HG02571 (cell line): ENCODE measurements at regions not wholly inside any gene's neighbourhood (a gene's known extent, or its start where the extent isn't known, plus 50 kb on each side); places are given as distances from the start of the nearest gene placed in this dataset.

Source experiments
- ATAC-seq: cut with Tn5 transposase; IDR thresholded peaks from one replicate; pipeline ENCODE4 v1.9.1; 2021; ENCODE audit warnings: mild to moderate bottlenecking, moderate library complexity; ENCODE audit not compliant: unreplicated experiment

DNA sequence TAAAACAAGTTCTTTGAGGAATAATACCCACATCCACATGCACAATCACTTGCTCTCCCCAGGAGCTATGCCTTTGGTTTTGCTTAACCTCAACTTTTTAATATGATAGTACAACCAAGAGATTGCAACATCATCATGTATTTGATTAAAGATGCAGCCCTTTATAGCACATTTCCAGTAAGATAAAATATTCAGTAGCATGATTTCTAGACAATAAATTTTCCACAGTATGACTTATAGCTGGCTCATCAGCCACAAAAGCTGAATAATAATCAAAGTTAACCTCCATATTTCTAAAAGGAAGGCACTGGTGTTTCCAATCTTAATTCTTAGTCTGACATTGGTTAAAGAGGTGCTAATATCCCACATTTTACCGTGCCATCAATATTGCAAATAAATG, 622.5 kb downstream of the TBL1XR1 start:
- ATAC-seq, result no peak

DNA sequence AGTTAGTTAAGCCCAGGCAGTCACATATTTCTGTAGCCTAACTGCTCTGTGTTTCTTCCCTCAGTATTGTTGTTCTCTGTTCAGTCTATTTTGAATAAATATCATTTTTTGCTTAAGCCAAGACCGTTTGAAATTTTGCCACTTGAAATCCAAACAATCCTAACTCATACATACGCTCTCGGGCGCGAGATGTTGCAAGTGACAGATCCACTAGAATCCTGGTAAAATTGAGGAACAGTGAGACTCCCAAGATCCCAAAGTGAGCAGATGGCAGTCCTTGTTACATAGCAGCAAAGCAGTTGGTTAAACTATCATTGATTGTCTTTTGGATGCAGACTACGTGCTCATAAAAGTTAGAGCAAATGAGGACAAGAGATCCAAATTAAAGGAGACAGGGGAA, 625.4 kb downstream of the TBL1XR1 start:
- ATAC-seq, result no peak

DNA sequence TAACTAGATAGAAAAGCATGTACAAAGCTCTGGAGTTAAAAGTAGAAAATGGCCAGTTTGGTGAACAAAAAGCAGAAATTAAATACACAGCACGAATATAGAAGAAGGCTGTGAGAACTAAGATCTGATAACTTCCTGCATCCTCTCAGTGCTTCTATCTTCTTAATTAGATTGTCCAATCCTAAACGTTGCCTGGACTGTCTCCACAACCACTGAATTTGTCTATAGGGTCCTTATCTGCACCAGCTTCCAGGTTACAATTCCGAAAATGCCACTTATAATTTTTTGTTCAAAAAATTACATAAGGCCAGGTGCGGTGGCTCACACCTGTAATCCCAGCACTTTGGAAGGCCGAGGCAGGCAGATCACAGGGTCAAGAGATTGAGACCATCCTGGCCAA, 626.3 kb downstream of the TBL1XR1 start:
- ATAC-seq, result no peak

DNA sequence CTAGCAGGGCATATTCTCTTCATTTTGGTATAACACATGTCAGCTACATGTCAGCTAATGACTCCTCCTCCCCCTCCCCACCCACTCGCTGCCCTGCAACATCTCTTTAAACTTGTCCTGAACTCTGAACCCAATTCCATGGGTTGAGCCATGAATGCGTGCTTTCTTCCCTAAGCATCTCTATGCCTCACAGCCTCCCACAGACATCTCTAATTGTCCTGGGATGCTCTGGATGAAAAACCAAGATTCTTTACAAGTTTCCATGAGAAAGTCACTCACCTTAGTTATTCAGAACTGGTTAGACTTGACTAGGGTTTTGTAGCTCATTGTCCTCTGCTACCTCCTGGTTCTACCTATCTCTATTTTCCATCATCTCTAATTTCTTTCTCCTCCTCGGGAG, 629.1 kb downstream of the TBL1XR1 start:
- ATAC-seq, result no peak

DNA sequence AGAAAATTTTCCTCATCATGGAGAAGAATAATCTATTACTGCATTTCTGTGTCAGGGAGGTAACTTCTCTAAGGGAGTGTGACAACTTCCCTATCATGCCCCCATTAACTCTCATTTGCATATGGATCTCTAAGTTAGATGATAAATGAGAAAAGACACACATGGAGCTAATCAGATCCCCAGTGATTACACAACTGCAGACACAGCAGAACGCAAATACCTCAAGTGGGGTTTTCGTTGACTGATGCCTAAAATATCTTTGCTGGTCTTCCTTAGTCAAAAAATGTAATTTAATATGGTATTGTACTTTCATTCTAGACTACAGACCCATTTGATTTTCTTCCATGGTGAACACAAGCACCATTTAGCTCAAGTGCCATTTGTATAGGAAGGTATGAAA, 630.5 kb downstream of the TBL1XR1 start:
- ATAC-seq, result no peak

DNA sequence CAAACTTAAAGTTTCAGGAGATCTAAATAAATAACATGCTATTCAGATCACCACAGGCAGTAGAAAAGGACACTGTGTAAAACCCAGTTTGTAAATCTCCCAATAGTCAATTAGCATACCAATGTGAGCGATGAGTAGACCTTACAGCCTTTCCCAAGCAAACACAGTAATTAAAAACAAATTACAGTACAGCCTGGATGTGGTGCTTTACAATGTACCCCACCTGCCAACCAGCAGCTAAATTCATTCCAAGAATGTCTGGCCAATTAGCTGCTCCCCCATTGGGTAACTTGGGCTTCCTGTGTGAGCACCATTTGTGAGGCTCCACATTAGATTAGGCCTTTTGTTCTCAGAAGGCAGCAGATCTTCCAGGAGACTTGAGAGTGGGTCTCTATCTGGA, 635.0 kb downstream of the TBL1XR1 start:
- ATAC-seq, result no peak

DNA sequence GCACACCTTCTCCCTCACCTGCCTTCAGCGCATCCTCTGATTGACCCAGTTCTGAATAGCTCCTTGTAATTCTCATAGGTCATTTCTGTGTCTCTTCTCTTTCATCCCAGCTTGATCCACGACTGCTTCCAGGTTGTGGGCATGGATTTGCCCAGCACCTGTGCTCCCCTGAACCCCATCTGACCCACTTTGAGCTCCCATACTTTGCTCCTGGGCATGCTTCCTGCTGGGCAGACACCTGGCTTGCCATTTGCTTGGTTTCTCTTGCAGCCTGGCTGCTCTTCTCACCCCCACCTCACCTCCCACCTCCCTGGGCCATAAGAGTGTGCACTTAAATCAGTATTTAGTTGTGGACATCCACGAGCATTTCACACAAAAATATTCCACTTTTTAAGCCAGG, 635.5 kb downstream of the TBL1XR1 start:
- no peak for ATAC-seq

DNA sequence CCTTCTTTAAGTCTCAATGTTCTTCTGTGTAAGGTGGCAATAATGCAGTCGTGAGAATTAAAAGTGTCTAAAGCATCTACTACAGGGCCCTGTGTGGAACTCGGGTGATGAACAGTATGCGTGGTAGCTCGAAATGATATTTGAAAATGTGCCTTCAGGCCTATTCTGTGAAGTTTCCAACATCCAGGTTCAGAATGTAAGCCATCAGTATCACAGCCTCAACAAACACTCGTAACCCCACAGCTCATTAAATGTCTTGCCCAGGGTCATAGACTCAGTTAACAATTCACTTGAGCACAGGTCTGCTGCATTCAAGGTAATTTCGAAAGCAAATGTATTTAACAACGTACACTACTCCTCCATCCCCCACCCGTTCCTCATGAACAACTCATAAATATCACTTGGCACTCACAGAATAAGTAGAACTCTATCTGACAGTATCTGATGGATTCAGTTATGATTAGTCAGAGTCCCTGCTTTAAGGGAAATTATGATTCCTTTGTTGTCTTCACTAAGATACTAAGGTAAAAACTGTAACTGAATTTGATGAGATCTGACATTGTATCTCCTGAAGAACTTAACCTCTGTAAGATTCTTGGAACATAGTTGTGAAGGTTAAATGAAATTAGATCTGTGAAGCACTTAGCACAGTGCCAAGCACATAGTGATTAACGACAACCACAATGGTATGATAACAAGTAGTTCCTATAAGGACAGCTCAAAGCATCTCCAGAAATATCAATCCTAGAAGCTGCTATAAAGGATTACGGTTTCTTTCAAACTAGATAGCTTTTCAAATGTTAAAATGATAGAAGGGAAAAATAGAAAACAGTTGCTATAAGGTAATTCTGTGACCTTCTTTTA, 642.3 kb downstream of the TBL1XR1 start:
- ATAC-seq, result no peak

DNA sequence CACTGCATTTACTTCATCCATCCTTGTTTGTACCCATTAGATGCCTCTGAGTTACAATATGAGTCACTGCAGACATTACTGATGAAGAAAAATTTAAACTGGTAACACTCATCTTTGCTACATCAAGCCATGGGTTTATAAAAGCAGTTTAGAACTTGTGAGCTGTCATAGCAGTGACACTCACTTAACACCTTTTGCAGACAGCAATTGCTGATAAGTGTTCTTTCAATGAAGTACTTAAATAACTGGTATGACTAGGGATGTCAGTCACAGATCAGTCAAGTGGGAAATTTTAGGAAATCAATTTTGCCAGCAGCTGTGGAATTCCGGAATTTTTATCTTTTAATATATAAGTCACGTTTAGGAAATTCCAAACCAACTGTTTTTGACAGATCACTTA, 643.0 kb downstream of the TBL1XR1 start:
- no peak for ATAC-seq

DNA sequence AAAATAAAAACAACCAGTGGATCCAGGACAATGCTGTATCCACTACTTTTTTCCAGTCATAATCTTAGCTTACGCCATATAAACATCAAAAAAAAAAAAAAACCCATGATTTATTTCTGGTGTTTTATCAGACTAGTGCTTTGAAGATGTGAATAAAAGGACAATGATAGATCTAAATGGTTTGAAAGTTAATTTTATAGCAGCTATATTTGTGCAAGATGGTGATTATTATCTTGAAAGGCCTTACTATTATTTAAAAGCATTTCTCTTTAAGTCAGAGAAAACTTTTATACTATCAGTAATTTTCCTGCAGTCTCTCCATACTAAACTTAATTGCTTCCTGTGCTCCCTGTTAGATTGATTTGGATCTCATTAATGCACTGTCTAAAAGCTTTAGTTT, 670.3 kb downstream of the TBL1XR1 start:
- no peak for ATAC-seq

DNA sequence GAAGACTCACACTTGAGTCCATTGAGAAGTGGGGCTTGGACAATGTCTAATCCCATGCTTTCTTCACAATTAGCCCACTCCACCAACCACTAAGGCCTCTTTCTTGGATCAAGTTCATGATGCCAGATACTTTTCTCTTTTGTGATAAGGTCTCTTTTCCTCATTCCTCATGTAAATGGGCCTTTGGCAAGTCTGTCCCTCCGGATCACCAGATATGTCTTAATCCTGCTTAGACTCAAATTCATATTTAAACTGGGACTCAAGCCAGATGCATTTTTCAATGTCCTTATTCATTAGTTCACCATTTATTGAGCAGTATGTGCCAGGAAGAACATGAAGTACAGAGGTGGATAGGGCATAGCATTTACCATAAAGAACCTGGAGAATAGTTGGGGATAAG, 671.1 kb downstream of the TBL1XR1 start:
- ATAC-seq, result no peak

DNA sequence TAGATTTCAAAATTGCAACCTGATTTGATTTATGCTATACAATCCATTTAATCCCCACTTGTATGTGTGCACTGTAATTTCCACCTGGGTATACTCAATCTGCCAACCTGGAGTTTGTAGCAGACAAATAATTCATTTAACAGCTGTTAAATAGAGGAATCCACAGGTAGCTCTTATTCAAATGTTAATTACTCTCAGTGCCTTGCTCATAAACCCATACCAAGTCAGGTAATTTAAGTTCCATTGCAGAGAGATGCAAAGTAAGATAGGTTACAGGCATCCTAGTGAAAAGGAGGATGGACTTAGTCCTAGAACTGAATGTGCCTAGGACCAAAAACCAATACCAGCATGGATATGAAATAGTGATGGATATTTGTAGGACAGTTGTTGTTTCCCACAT, 674.2 kb downstream of the TBL1XR1 start:
- no peak for ATAC-seq

DNA sequence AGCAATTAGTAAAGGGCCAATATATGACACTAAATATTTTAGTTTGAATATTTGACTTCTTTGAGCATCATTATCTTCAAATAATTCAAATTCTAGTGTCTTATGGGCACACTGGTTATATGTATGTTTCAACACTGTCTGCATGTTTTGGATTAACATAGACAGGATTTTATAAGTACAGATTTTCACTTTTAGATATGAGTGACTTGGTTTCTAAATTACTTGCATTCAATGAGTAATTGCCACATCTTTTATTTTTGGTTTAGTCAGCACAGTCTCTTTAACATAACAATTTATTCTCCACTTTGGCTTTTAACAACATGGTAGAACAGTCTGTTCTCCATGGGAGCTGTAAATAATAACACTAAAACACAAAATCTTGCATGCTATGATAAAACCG, 674.8 kb downstream of the TBL1XR1 start:
- no peak for ATAC-seq

DNA sequence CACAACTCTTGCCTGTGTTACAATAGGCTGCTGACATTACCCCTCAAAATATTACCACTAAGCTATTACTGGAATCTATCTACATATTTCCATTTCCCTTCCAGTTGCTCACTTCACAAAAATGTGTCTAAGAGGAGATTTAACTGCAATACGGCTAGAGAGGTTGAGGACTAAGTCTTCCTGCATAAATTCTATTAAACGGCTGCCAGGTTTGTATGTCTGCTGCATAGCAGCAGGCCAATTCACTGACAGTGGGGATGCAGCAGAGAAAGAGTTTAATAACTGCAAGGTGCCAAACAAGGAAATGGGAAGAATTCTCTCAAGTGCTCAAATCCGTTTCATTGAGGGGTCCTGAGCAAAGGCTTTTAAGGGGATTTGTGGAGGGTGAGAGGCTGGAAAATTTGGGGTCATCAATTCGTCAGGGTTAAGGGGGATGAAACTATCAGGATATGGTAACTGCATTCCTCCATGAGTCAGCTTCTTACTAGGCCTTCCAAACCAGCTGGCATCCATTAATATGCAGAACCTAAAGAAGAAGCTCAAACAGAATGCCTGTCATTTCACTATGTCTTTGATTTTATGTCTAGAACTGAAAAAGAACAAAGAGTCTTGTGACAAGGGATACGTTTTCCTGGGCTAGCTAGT, 675.6 kb downstream of the TBL1XR1 start:
- ATAC-seq, result no peak

DNA sequence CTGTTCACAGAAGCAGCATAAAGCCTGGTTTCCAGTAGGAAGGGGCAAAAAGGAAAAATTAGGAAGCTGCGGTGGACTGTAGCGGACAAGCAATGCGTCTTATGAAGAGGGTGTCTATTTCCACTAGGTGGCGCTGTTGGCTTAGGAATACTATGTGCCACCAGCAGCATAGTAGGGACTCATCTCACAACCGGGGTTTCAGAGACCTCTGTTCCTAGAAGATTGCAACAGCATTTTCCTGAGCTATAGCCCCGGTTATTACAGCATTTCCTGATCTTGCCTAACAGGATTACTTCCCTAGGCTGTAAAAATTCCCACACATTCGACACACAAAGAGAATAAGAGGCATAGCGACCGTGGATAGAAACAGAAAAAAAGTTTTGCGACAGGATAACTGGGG, 683.0 kb downstream of the TBL1XR1 start:
- ATAC-seq, result no peak

DNA sequence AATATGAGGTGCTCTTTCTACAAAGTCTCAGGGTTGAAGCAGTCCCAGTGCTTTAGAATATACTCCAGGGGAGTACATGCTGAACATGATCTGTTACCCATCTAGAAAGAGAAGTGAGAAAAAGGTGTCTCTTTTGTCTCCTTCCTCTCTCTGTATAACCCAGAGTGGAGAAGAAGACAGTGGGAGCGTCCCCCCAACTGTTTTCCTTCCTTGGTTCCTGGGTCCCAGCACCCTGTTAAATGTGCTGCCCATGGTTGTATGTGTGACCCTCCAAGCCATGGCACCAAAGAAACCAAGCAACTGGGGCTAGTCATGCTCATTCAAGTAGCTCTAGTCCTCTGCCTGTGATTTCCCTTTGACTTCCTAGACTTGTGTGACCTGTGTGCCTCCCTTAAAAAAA, 683.7 kb downstream of the TBL1XR1 start:
- ATAC-seq, result no peak

DNA sequence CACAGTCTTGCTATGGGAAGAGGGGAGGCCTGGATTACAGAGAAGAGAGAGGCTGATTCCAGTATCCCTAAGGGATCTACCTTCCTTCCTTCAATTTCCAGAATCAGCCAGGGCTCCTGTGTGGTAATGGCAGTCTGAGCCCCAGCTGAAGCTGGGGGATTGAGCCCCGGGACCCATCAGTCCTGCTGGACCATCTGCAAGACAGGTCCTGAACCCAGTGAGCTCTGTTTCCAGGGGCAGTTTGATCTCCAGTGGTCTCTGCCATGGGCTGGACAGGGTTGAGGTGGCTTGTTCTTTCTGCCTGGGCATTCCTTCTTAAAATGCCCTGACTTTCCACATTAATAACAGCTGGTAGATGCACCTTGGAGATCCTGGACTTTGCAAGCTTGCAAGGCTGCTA, 685.2 kb downstream of the TBL1XR1 start:
- ATAC-seq, result no peak

DNA sequence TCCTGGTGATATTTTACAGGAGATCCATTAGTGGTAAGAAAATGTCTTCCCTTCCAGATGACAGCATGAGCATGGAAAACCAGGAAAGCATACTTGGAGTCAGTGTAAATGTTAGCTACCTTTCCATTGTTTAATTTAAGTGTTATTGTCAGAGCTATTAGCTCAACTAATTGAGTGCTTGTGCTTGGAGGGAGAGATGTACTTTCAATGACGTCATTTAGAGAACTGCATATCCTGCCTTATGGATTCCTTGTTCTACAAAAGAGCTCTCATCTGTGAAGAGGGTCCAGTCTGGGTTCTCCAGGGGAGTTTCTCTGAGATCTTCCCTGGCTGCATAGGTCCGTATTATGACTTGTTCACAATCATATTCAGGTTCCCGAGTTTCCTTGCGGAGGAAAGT, 687.2 kb downstream of the TBL1XR1 start:
- no peak for ATAC-seq

DNA sequence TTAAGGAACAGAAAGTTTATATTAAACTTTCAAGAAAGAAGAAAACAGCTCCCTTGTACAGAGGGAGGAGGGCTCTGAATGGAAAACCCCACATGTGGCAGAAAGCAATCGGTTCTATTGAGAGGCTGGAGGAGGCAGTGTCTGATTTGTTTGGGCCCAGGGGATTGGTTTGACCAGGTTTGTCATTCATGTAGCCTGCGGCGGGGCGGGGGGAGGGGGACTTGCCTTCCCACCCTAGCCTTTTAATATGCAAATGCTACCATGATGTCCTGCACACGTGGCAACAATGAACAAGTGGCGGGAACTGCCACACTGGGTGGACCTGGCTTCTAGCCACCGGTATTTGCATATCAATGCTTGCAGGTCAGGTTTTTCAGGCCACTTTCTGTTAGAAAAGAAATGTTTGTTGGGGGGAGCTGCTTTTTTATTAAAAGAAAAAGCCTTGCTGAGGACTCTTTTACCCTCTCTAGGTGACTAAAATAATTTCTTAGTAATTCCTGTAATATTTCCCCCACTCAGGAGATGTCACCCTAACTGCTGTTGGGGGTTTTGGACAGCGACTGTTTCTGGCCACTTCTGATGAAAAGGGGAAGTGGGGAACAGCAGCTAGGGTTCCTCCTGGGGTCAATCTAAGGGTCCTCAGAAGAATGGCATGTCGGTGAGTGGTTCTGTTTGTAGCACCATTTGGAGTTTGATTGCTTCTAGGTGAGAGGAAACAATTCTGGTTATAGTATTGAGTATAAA, 691.2 kb downstream of the TBL1XR1 start:
- ATAC-seq, result no peak

DNA sequence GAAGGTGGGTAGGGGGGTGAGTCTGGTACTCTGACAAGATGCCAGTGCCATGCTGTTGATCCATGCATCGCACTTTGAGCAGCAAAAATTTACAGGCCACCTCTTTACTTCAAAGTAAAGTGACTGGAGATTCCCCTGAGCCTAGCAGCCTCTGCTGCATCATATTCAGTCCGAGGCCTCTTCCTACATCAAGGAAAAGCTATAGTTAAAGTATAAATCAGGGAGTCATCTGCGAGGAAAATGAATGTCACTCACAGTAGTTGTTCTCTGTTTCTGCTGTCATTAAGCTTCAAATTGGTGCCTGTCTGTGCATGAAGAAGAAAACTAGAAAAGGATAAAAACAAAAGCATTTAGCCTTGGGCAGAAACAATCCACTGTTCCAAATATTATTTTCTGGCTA, 706.2 kb downstream of the TBL1XR1 start:
- ATAC-seq, result no peak

DNA sequence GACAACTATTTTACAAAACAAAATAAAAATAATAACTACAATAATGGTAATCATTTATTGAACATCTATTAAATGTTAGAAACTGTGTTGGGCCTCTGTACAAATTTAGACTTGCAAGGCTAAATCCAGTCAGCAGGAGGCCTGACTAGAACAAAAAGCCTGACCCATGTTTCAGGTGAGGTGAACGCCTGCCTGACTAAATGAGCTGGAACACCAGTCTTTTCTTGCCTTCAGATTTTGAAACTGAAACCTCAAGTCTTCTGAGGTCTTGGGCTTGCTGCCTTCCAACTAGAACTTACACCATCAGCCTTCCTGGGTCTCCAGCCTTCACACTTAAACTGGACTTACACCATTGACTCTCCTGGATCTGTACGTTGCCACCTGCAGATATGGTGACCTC, 706.9 kb downstream of the TBL1XR1 start:
- ATAC-seq, result no peak

DNA sequence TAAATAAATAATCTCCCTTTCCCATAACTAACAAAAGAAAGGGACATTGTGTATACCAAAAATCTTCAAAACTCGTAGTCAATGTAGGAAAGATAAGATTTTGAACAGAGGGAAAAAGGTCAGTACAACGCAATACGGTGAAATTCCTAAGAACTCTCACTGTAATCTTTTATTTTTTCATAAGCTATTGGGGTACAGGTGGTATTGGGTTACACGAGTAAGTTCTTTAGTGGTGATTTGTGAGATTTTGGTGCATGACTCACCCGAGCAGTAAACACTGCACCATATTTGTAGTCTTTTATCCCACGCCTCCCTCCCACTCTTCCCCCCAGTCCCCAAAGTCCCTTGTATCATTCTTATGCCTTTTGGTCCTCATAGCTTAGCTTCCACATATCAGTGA, 718.0 kb downstream of the TBL1XR1 start:
- ATAC-seq, result no peak
